Chondrocyte (in vitro differentiated cells): ENCODE measurements at regions not wholly inside any gene's neighbourhood (a gene's known extent, or its start where the extent isn't known, plus 50 kb on each side); places are given as distances from the start of the nearest gene placed in this dataset.

Experiments
- DNase-seq: peaks from one replicate; pipeline ENCODE4 v3.0.0; 2021; ENCODE audit warnings: mixed read lengths, low spot score
- H3K27ac Mint-ChIP-seq: one replicate; pipeline ENCODE4 v1.8.0; 2021; ENCODE audit warnings: mild to moderate bottlenecking, moderate library complexity, mixed read lengths; ENCODE audit not compliant: unreplicated experiment
- H3K27me3 Mint-ChIP-seq: 2 replicates; pipeline ENCODE4 v1.8.0; 2021; ENCODE audit warnings: low read depth, mixed read lengths
- H3K36me3 Mint-ChIP-seq: 2 replicates; pipeline ENCODE4 v1.8.0; 2021; ENCODE audit warnings: low read depth, mixed read lengths
- H3K4me1 Mint-ChIP-seq: 2 replicates; pipeline ENCODE4 v1.8.0; 2021; ENCODE audit warnings: low read depth, mild to moderate bottlenecking, mixed read lengths
- H3K4me3 Mint-ChIP-seq: one replicate; pipeline ENCODE4 v1.8.0; 2021; ENCODE audit warnings: mild to moderate bottlenecking, moderate library complexity, mixed read lengths; ENCODE audit not compliant: unreplicated experiment
- H3K9me3 Mint-ChIP-seq: 2 replicates; pipeline ENCODE4 v1.8.0; 2021; ENCODE audit warnings: low read depth, mixed read lengths
- CTCF ChIP-seq: fragments of 200-600 bp; sonication (generic); IDR thresholded peaks from 2 replicates; pipeline ENCODE4 v1.5.0; 2021; ENCODE audit warnings: antibody characterized with exemption, mild to moderate bottlenecking, moderate library complexity

- no peak for TF ChIP-seq CTCF
- no peaks in the 10 kb centered on the region for H3K9me3 Mint-ChIP-seq
- no peaks in the 10 kb centered on the region for H3K4me1 Mint-ChIP-seq
- no peak overlapping the region for H3K27ac Mint-ChIP-seq
- H3K36me3 Mint-ChIP-seq, result no peaks in the 10 kb centered on the region
- DNase-seq, result no peak
- no peak overlapping the region for H3K4me3 Mint-ChIP-seq
- H3K27me3 Mint-ChIP-seq, result peaks cover 12% of the 10 kb centered on the region
Measured at GRCh38 chr14:97296176-97296575, 499.0 kb downstream of the VRK1 start.

GRCh38 chr14:97297100-97297499, 499.9 kb downstream of the VRK1 start:
- DNase-seq, result no peak
- no peak overlapping the region for H3K4me3 Mint-ChIP-seq
- no peaks in the 10 kb centered on the region for H3K4me1 Mint-ChIP-seq
- H3K27me3 Mint-ChIP-seq, result peaks cover 10% of the 10 kb centered on the region
- no peaks in the 10 kb centered on the region for H3K9me3 Mint-ChIP-seq
- H3K27ac Mint-ChIP-seq, result no peak overlapping the region
- H3K36me3 Mint-ChIP-seq, result no peaks in the 10 kb centered on the region
- TF ChIP-seq CTCF, result no peak

- Mint-ChIP-seq H3K4me1 (no peaks in the 10 kb centered on the region), H3K27me3 (peaks cover 10% of the 10 kb centered on the region), H3K9me3 (no peaks in the 10 kb centered on the region), H3K4me3 (no peak overlapping the region), H3K36me3 (no peaks in the 10 kb centered on the region), H3K27ac (no peak overlapping the region)
- no peak for DNase-seq
- no peak for TF ChIP-seq CTCF
Measured at GRCh38 chr14:97298331-97298730, 501.1 kb downstream of the VRK1 start.

GRCh38 chr14:97298736-97299135, 501.6 kb downstream of the VRK1 start:
- Mint-ChIP-seq H3K4me1 (no peaks in the 10 kb centered on the region), H3K27ac (no peak overlapping the region), H3K27me3 (peaks cover 10% of the 10 kb centered on the region), H3K9me3 (no peaks in the 10 kb centered on the region), H3K36me3 (no peaks in the 10 kb centered on the region), H3K4me3 (no peak overlapping the region)
- TF ChIP-seq CTCF, result no peak
- no peak for DNase-seq

GRCh38 chr14:97299661-97300060, 502.5 kb downstream of the VRK1 start:
- Mint-ChIP-seq H3K36me3 (no peaks in the 10 kb centered on the region), H3K9me3 (no peaks in the 10 kb centered on the region), H3K27me3 (peaks cover 10% of the 10 kb centered on the region), H3K4me3 (no peak overlapping the region), H3K4me1 (no peaks in the 10 kb centered on the region), H3K27ac (no peak overlapping the region)
- DNase-seq, result no peak
- TF ChIP-seq CTCF, result peak; percentile 20
